Mucosa of rectum (tissue), 2 donors: ENCODE measurements at regions not wholly inside any gene's neighbourhood (a gene's known extent, or its start where the extent isn't known, plus 50 kb on each side); places are given as distances from the start of the nearest gene placed in this dataset.

ENCODE experiments used
- H3K27ac ChIP-seq, 2 donors: one replicate each; pipeline ENCODE4 v1.7.0; 2013; ENCODE audit warnings: inconsistent platforms in 2 of 2, low read depth in 2 of 2, low read length in 2 of 2
- H3K27me3 ChIP-seq, 2 donors: one replicate each; pipeline ENCODE4 v1.7.0; 2013; ENCODE audit warnings: low read length in 2 of 2; ENCODE audit not compliant: control insufficient read depth in 2 of 2, insufficient read depth in 2 of 2
- H3K36me3 ChIP-seq, 2 donors: one replicate each; pipeline ENCODE4 v1.7.0; 2013; ENCODE audit warnings: low read length in 2 of 2; ENCODE audit not compliant: control insufficient read depth in 2 of 2, insufficient read depth in 2 of 2
- H3K4me1 ChIP-seq, 2 donors: one replicate each; pipeline ENCODE4 v1.7.0; 2013; ENCODE audit warnings: low read length in 2 of 2, mild to moderate bottlenecking in 1 of 2; ENCODE audit not compliant: control insufficient read depth in 2 of 2, insufficient read depth in 2 of 2
- H3K4me3 ChIP-seq, 2 donors: one replicate each; pipeline ENCODE4 v1.7.0; 2013; ENCODE audit warnings: low read length in 2 of 2
- H3K9ac ChIP-seq, 2 donors: one replicate each; pipeline ENCODE4 v1.7.0; 2013; ENCODE audit warnings: low read length in 2 of 2, low read depth in 1 of 2, mild to moderate bottlenecking in 1 of 2
- H3K9me3 ChIP-seq, 2 donors: one replicate each; pipeline ENCODE4 v1.7.0; 2013; ENCODE audit warnings: low read length in 2 of 2; ENCODE audit not compliant: control insufficient read depth in 2 of 2
- donor health status: healthy.
- donor health status: Normal muscosa, but diverticular disease.

DNA sequence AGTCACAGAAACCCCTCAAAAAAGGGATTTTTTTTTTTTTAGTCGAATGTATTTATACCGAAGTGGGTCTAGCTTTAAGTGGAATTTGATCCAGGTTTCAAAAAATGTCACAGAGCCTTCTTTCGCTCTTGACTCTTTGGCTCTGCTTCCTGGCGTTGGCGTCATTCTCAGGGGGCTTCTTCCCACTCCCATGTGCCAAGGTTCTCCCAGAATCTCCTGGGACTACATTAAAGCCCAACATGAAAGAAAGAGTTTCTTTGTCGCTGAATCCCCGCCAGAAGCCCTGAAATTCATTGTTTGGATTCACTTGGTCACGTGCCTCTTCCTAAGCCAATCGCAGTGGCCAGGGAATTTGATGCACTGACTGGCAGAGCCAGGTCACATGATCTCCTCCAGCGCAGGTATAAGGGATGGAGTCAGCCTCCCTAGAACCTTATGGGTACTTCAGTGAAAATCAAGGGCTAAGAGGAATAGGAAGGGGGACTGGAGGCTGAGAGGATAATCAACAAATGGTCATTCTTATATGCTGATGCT lies 101.2 kb downstream of the RPS24 start:
- H3K4me3 ChIP-seq, result no peak overlapping the region
- peaks cover 0 to 2% of the 10 kb centered on the region in 2 donors for H3K27me3 ChIP-seq
- no peaks in the 10 kb centered on the region for H3K36me3 ChIP-seq
- no peak overlapping the region for H3K27ac ChIP-seq
- H3K9me3 ChIP-seq, result no peaks in the 10 kb centered on the region
- H3K9ac ChIP-seq, result no peak overlapping the region
- no peaks in the 10 kb centered on the region for H3K4me1 ChIP-seq

DNA sequence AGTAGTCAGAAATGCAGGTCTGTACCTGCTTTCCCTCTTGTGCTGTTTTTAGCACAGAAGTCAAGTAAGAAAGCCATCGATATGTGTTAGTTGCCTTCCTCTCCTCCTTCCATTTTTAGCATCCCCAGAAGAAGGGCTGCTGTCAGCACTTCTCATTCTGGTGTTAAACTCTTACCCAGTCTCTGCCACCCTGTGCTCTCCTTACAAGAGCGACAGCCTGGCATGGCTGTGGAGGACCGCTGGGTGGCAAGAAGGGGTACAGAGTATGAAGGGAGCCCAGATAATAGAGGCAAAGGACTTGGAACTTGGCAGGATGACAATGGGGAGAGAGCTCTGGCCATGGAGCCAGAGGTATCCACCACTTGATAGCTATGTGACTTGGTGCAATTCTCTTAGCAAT lies 103.5 kb downstream of the RPS24 start:
- Histone ChIP-seq H3K9ac (no peak overlapping the region), H3K4me1 (no peaks in the 10 kb centered on the region), H3K4me3 (no peak overlapping the region), H3K27me3 (peaks cover 0 to 5% of the 10 kb centered on the region in 2 donors), H3K36me3 (no peaks in the 10 kb centered on the region), H3K27ac (no peak overlapping the region), H3K9me3 (no peaks in the 10 kb centered on the region)

DNA sequence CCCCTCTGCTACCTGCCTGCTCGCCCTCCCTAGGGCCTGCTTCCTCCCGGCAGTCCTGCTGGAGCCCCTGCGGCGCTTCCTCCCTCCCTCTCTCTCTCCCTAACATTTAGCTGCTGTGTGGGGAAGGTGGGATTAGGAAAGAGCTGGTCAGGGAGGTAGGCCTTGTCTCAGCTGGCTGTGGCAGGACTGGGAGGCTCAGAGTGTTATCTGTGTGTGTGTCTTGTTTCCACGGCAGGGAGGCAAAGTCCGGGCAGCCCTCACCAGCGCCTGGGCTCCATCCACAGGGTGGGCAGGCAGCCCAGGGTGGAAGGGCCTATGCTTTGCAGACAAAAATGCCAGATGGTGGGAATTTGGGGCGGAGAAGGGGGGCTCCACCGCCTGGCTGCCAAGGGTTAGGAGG lies 105.7 kb downstream of the RPS24 start:
- Histone ChIP-seq H3K27me3 (peaks cover 0 to 9% of the 10 kb centered on the region in 2 donors), H3K27ac (no peak overlapping the region), H3K9ac (no peak overlapping the region), H3K4me3 (no peak overlapping the region), H3K36me3 (no peaks in the 10 kb centered on the region), H3K9me3 (no peaks in the 10 kb centered on the region), H3K4me1 (no peaks in the 10 kb centered on the region)

DNA sequence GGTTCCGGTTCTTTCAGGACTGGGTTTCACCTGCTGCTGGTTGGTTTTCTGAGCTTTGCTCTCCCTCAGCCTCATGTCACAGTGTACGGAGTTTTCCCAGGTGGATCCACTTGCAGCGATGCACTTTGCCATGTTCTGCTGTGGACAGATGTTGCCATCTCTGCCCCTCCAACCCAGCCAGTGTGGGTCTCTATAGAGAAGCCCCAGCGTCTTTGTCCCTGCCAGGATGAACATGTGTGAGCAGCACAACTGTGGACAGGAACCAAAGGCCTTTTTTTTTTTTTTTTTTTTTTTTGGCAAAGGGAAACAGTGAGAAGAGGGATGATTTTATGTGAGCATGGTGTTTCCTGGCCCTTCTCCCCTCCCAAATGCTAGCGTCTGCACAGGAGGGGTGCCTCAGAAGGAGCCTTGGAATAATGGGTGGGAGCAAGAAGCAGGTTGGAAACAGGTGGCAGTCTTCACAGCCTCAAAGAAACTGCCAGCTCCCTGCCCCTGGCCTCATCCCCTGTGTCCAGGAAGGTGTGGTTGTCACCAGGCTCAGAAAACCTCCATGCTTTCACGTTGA lies 106.5 kb downstream of the RPS24 start:
- H3K4me3 ChIP-seq, result no peak overlapping the region
- H3K9me3 ChIP-seq, result no peaks in the 10 kb centered on the region
- peaks cover 0 to 9% of the 10 kb centered on the region in 2 donors for H3K27me3 ChIP-seq
- H3K36me3 ChIP-seq, result no peaks in the 10 kb centered on the region
- H3K9ac ChIP-seq, result no peak overlapping the region
- H3K27ac ChIP-seq, result no peak overlapping the region
- no peaks in the 10 kb centered on the region for H3K4me1 ChIP-seq

DNA sequence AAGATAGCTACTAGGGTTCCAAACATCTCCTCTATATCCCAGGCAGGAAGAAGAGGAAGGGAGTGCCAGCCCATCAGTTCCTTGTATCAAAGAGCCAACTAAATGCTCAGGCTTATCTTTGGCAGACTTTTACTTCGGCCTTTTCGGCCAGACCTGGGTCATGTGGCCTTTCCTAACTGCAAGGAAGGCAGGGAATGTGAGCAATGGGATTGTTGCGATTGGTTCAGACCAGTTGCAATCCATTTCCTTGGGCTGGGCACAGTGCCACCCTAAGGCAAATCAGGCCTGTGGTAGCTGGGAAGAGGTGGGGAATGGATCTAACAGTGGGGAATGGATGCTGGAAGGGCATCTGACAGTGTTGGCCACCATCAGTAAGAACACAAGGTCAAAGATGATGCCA lies 109.9 kb downstream of the RPS24 start:
- Histone ChIP-seq H3K27ac (no peak overlapping the region), H3K9ac (no peak overlapping the region), H3K4me3 (no peak overlapping the region), H3K27me3 (peaks cover 0 to 6% of the 10 kb centered on the region in 2 donors), H3K4me1 (no peaks in the 10 kb centered on the region), H3K9me3 (no peaks in the 10 kb centered on the region), H3K36me3 (no peaks in the 10 kb centered on the region)

DNA sequence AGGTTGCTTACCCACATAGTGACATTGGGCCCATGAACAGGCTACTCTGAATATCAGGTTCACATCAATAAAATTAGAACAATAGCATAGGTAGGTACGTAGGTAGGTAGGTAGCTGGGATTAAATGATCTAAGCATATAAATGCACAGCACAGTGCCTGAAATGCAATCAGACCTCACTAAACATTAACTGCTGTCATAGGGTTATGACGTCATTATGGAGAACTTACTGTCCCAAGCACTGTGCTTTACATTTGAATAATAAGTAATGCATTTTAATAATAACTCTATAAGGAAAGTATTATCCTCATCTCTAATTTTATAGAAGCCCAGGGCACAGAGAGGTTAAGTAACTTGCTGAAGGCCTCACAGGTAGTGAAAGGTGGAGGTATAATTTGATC lies 112.5 kb downstream of the RPS24 start:
- no peak overlapping the region for H3K9ac ChIP-seq
- H3K9me3 ChIP-seq, result no peaks in the 10 kb centered on the region
- H3K4me1 ChIP-seq, result no peaks in the 10 kb centered on the region
- peaks cover 0 to 6% of the 10 kb centered on the region in 2 donors for H3K27me3 ChIP-seq
- no peaks in the 10 kb centered on the region for H3K36me3 ChIP-seq
- no peak overlapping the region for H3K27ac ChIP-seq
- no peak overlapping the region for H3K4me3 ChIP-seq

DNA sequence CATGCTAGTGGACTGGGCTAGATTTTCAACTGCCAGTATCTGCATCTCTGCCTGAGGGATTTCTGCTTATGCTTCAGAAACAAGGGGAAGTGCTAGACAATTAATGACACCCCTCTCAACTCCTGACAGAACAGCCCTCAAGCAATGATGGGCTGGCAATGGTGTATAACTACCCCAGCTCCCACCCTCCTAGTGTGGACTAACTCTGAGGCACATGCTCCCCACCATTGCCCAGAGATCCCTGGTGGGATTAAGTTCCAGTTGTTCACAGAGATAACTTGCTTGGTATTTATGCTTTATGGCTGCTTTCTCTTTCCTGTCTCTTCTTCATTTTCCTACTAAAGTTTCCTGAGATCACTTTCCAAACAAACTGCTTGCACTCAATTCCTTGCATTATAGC lies 113.5 kb downstream of the RPS24 start:
- Histone ChIP-seq H3K27me3 (peaks cover 0 to 4% of the 10 kb centered on the region in 2 donors), H3K9ac (no peak overlapping the region), H3K36me3 (no peaks in the 10 kb centered on the region), H3K27ac (no peak overlapping the region), H3K9me3 (no peaks in the 10 kb centered on the region), H3K4me3 (no peak overlapping the region), H3K4me1 (no peaks in the 10 kb centered on the region)

DNA sequence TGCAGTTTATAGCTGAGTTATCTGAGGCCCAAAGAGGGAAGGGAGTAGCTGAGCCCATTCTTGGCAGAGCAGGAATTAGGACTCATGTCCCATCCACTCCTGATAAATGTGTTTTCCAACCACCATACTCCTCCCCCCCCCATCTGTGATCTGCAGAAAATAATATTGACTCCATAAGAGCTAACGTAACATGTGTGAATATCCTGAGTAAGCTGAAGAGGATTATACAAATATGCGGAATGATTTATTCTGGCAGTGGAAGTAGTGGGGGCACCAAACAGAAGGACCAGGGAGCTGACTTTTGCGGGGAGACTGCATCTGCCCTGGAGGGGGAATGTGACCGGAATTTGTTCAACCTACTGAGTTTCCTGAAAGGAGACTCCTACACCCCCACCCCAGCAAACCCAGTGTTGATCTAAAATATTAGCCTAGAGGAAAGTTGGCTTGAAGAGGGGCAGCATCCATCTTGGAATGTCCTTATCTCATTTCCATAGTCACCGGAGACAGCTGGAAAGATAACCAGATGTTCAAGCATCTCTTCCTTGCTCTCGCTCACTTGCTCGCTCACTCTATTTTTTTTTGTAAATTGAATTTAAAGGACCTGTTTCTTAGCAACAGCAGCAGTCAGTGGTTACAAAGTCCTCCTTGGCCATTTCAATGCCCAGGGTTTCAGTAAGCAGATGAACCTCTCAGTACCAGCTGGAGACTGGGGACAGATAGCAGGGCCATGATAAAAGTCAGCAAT lies 114.7 kb downstream of the RPS24 start:
- Histone ChIP-seq H3K9ac (no peak overlapping the region), H3K27ac (no peak overlapping the region), H3K36me3 (no peaks in the 10 kb centered on the region), H3K4me1 (no peaks in the 10 kb centered on the region), H3K9me3 (no peaks in the 10 kb centered on the region), H3K27me3 (peaks cover 0 to 4% of the 10 kb centered on the region in 2 donors), H3K4me3 (no peak overlapping the region)

DNA sequence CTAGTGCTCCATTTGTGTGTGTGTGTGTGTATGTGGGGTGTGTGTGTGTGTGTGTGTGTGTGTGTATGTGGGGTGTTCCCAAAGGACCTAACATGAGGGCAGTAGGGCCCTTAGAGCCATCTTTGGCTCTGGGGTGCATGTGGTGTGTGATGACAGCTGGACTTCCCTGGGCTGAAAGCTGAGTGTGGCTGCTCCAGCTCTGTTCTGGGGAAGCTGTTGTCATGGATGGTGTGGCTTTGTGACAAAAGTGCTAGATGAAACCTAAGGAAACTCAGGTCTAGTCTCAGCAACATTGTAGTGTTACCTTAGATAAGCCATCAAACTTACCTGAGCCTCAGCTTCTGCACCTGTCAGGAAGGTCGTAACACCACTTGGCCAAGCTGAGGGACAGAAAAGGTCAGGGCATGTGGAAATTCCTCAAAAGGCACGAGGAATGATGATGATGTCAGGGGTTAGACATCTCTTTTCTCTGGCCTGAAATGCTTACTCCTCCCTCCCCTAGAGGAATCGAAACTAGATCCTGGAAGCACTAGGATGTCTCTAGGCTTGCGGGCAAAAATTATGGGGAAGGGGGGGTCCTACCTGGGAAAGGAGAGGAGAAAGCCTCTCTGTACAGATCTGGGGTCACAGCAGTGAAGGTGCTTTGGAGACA lies 115.4 kb downstream of the RPS24 start:
- H3K9me3 ChIP-seq, result no peaks in the 10 kb centered on the region
- no peaks in the 10 kb centered on the region for H3K4me1 ChIP-seq
- no peak overlapping the region for H3K4me3 ChIP-seq
- H3K36me3 ChIP-seq, result no peaks in the 10 kb centered on the region
- H3K27ac ChIP-seq, result no peak overlapping the region
- H3K27me3 ChIP-seq, result no peaks in the 10 kb centered on the region
- H3K9ac ChIP-seq, result no peak overlapping the region

DNA sequence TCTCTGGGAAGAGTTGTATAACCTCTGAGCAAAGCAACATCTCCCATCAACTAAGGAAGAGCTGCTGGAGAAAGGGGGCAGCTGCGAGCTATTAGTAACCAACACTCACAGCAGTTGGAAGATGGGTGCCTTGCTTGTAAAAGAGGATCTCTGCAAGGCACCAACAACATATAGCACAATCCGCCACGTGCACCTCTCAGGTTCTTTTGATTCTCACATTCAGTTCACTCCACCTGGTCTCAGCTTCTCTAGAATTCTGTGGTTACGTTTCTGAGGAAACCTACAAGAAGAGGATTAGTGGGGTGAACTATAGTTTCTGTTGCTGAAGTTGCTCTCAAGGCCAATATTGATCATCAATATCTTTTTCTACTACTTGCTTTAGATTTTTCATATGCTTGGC lies 117.1 kb downstream of the RPS24 start:
- no peaks in the 10 kb centered on the region for H3K9me3 ChIP-seq
- H3K27ac ChIP-seq, result no peak overlapping the region
- H3K4me1 ChIP-seq, result no peaks in the 10 kb centered on the region
- H3K9ac ChIP-seq, result no peak overlapping the region
- H3K36me3 ChIP-seq, result no peaks in the 10 kb centered on the region
- H3K27me3 ChIP-seq, result no peaks in the 10 kb centered on the region
- no peak overlapping the region for H3K4me3 ChIP-seq
